ENCODE measurements at regions not wholly inside any gene's neighbourhood (a gene's known extent, or its start where the extent isn't known, plus 50 kb on each side); places are given as distances from the start of the nearest gene placed in this dataset.

- CTCF ChIA-PET: interaction anchor here (1.4 kb wide), 1 partner anchor 13 kb away, joined by 4 read pairs; no protein-coding TSS in a partner anchor
- TF ChIP-seq, protein P1, sequence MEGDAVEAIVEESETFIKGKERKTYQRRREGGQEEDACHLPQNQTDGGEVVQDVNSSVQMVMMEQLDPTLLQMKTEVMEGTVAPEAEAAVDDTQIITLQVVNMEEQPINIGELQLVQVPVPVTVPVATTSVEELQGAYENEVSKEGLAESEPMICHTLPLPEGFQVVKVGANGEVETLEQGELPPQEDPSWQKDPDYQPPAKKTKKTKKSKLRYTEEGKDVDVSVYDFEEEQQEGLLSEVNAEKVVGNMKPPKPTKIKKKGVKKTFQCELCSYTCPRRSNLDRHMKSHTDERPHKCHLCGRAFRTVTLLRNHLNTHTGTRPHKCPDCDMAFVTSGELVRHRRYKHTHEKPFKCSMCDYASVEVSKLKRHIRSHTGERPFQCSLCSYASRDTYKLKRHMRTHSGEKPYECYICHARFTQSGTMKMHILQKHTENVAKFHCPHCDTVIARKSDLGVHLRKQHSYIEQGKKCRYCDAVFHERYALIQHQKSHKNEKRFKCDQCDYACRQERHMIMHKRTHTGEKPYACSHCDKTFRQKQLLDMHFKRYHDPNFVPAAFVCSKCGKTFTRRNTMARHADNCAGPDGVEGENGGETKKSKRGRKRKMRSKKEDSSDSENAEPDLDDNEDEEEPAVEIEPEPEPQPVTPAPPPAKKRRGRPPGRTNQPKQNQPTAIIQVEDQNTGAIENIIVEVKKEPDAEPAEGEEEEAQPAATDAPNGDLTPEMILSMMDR (IDR thresholded peaks at IDR 0.05; ENCODE audit: low read depth, low read length): no peak
Measured at GRCh38 chr5:173783371-173783770, 104.8 kb upstream of the CPEB4 start.

GRCh38 chr5:173785400-173785799 is 102.7 kb upstream of the CPEB4 start:
- Histone ChIP-seq H3K27ac (ENCODE audit: low read depth, low read length) (no peak overlapping the region), H3K9me3 (ENCODE audit: control insufficient read depth, insufficient read depth, low read length) (no peaks in the 10 kb centered on the region), H3K27me3 (ENCODE audit: control insufficient read depth, insufficient read depth, low read length) (no peaks in the 10 kb centered on the region), H3K4me3 (ENCODE audit: low read depth, low read length) (no peak overlapping the region)
- TF ChIP-seq, protein P1 (IDR thresholded peaks at IDR 0.05; ENCODE audit: low read depth, low read length): no peak
- ChIA-PET POLR2A (no interaction called here), CTCF (no interaction called here)
- DNase-seq (ENCODE audit: low read depth, low spot score): no peak

More at GRCh38 chr5:173783371-173783770, 104.8 kb upstream of the CPEB4 start:
- Histone ChIP-seq H3K4me3 (ENCODE audit: low read depth, low read length) (no peak overlapping the region), H3K27ac (ENCODE audit: low read depth, low read length) (no peak overlapping the region), H3K9me3 (ENCODE audit: control insufficient read depth, insufficient read depth, low read length) (no peaks in the 10 kb centered on the region), H3K27me3 (ENCODE audit: control insufficient read depth, insufficient read depth, low read length) (no peaks in the 10 kb centered on the region)
- POLR2A ChIA-PET: no interaction called here
- no peak for DNase-seq (ENCODE audit: low read depth, low spot score)

DNA sequence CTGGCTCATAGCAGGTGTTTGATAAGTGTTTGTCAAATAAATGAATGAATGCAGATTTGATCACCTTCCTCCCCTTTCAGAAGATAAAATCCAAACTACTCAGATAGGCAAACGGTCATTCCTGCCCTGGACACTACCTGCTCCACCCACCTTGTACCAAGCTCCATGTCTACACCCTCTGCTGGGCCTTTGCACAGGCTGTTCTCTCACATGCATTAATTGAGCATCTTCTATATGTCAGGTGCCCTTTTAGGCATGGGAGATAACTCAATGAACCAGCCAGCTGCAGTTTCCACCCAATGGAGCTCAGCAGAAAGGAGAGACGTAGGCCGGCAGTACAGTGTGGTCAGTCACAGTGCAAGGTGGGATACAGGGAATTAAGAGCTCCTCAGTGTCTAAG is 102.3 kb upstream of the CPEB4 start:
- no peak for DNase-seq (ENCODE audit: low read depth, low spot score)
- Histone ChIP-seq H3K9me3 (ENCODE audit: control insufficient read depth, insufficient read depth, low read length) (no peaks in the 10 kb centered on the region), H3K27me3 (ENCODE audit: control insufficient read depth, insufficient read depth, low read length) (no peaks in the 10 kb centered on the region), H3K4me3 (ENCODE audit: low read depth, low read length) (no peak overlapping the region), H3K27ac (ENCODE audit: low read depth, low read length) (no peak overlapping the region)
- TF ChIP-seq, protein P1 (IDR thresholded peaks at IDR 0.05; ENCODE audit: low read depth, low read length): no peak
- ChIA-PET POLR2A (no interaction called here), CTCF (no interaction called here)

- DNase-seq (ENCODE audit: low read depth, low spot score): no peak
- ChIA-PET POLR2A (no interaction called here), CTCF (no interaction called here)
- H3K27me3 ChIP-seq (ENCODE audit: control insufficient read depth, insufficient read depth, low read length): no peaks in the 10 kb centered on the region
- H3K9me3 ChIP-seq (ENCODE audit: control insufficient read depth, insufficient read depth, low read length): no peaks in the 10 kb centered on the region
- no peak overlapping the region for H3K4me3 ChIP-seq (ENCODE audit: low read depth, low read length)
- TF ChIP-seq, protein P1 (IDR thresholded peaks at IDR 0.05; ENCODE audit: low read depth, low read length): no peak
- no peak overlapping the region for H3K27ac ChIP-seq (ENCODE audit: low read depth, low read length)
Measured at GRCh38 chr5:173786286-173787187, 101.6 kb upstream of the CPEB4 start.
